GM12878 (cell line): ENCODE measurements at regions not wholly inside any gene's neighbourhood (a gene's known extent, or its start where the extent isn't known, plus 50 kb on each side); places are given as distances from the start of the nearest gene placed in this dataset.

Experiments used
- MYB ChIP-seq: fragments of 150-350 bp; IDR thresholded peaks from 2 replicates; pipeline ENCODE4 v1.6.1; 2014; ENCODE audit warnings: mild to moderate bottlenecking, low read depth, low read length, borderline replicate concordance
- RBBP5 ChIP-seq: fragments of 200-600 bp; sonication (generic); conservative IDR thresholded peaks from 2 replicates; pipeline ENCODE4 v1.6.1; 2016
- RUNX3 ChIP-seq: IDR thresholded peaks from 2 replicates; pipeline ENCODE4 v1.6.1; 2012; ENCODE audit warnings: low read length, inconsistent platforms
- SPI1 ChIP-seq: IDR thresholded peaks from 2 replicates; pipeline ENCODE4 v1.6.1; 2011; ENCODE audit warnings: low read depth, mild to moderate bottlenecking, low read length, moderate library complexity, borderline replicate concordance; ENCODE audit not compliant: insufficient read depth
- SUZ12 ChIP-seq: fragments of 200-600 bp; sonication (generic); IDR thresholded peaks from one replicate; pipeline ENCODE4 v1.6.1; 2018; ENCODE audit warnings: antibody characterized with exemption, mild to moderate bottlenecking; ENCODE audit not compliant: unreplicated experiment
- TAF1 ChIP-seq: IDR thresholded peaks from 2 replicates; pipeline ENCODE4 v1.6.1; 2011; ENCODE audit warnings: mild to moderate bottlenecking, low read depth, low read length, borderline replicate concordance
- TCF12 ChIP-seq: IDR thresholded peaks from 2 replicates; pipeline ENCODE4 v1.6.1; 2011; ENCODE audit warnings: low read depth, mild to moderate bottlenecking, low read length
- YY1 ChIP-seq: IDR thresholded peaks from 2 replicates; pipeline ENCODE4 v1.6.1; 2011; ENCODE audit warnings: low read depth, mild to moderate bottlenecking, low read length
- TF ChIP-seq, protein P1 (sequence below): fragments of 450-650 bp; formaldehyde crosslinking; IDR thresholded peaks from 2 replicates; pipeline ENCODE4 v1.4.0; 2020; ENCODE audit warnings: mild to moderate bottlenecking, moderate library complexity
- TF ChIP-seq, protein P2 (sequence below): IDR thresholded peaks from 2 replicates; pipeline ENCODE4 v1.6.1; 2012; ENCODE audit warnings: improper control_type of control experiment, low read depth, low read length; ENCODE audit not compliant: insufficient replicate concordance
- TF ChIP-seq, protein P3 (sequence below): fragments of 450-650 bp; IDR thresholded peaks from 2 replicates; pipeline ENCODE4 v1.6.1; 2017; ENCODE audit warnings: mild to moderate bottlenecking, moderate library complexity
- TF ChIP-seq, protein P4 (sequence below): fragments of 150-350 bp; IDR thresholded peaks from 2 replicates; pipeline ENCODE4 v1.6.1; 2016; ENCODE audit warnings: low read depth, low read length

DNA sequence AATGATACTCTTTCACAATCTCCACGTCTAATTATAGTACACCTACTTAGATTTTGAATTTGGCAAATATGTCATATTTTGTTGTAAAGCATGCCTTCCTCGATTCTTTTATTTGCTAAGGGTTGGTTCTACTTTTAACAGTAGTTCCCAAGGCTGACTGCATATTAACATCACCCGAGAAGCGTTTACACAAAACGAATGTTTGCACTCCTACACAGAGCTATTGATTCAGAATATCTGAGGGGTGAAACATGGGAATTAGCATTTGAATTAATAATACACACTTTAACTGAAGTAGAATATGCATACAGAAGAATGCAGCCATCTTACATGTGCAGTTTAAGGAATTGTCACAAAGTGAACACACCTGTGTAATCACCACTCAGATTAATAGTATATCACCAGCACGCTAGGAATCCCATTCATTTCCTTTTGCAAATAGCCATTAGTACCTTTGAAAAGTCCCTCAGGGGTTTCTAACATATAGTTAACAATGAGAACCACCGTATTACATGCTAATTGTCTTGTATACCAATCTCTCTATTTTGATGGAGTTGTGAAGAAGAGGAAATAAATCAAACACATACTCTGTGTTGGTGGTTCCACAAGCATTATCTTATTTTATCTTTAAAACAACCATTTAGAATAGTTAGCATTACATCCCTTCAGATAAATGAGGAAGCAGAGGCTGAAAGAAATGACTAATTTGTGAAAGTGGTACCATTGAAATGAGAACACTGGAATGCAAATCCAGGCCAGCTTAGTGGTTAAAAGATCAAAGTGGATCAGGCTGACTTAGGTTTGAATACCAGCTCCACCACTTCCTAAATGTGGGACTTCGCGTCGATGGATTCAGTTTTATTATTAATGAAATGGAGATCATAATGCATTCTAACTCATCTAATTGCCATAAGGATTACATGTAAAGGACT lies 317.6 kb downstream of the HDGFL1 start (continued):
- TF ChIP-seq, protein P1, sequence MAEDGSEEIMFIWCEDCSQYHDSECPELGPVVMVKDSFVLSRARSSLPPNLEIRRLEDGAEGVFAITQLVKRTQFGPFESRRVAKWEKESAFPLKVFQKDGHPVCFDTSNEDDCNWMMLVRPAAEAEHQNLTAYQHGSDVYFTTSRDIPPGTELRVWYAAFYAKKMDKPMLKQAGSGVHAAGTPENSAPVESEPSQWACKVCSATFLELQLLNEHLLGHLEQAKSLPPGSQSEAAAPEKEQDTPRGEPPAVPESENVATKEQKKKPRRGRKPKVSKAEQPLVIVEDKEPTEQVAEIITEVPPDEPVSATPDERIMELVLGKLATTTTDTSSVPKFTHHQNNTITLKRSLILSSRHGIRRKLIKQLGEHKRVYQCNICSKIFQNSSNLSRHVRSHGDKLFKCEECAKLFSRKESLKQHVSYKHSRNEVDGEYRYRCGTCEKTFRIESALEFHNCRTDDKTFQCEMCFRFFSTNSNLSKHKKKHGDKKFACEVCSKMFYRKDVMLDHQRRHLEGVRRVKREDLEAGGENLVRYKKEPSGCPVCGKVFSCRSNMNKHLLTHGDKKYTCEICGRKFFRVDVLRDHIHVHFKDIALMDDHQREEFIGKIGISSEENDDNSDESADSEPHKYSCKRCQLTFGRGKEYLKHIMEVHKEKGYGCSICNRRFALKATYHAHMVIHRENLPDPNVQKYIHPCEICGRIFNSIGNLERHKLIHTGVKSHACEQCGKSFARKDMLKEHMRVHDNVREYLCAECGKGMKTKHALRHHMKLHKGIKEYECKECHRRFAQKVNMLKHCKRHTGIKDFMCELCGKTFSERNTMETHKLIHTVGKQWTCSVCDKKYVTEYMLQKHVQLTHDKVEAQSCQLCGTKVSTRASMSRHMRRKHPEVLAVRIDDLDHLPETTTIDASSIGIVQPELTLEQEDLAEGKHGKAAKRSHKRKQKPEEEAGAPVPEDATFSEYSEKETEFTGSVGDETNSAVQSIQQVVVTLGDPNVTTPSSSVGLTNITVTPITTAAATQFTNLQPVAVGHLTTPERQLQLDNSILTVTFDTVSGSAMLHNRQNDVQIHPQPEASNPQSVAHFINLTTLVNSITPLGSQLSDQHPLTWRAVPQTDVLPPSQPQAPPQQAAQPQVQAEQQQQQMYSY (CRISPR knock-in tag), result no peak
- TF ChIP-seq, protein P2, sequence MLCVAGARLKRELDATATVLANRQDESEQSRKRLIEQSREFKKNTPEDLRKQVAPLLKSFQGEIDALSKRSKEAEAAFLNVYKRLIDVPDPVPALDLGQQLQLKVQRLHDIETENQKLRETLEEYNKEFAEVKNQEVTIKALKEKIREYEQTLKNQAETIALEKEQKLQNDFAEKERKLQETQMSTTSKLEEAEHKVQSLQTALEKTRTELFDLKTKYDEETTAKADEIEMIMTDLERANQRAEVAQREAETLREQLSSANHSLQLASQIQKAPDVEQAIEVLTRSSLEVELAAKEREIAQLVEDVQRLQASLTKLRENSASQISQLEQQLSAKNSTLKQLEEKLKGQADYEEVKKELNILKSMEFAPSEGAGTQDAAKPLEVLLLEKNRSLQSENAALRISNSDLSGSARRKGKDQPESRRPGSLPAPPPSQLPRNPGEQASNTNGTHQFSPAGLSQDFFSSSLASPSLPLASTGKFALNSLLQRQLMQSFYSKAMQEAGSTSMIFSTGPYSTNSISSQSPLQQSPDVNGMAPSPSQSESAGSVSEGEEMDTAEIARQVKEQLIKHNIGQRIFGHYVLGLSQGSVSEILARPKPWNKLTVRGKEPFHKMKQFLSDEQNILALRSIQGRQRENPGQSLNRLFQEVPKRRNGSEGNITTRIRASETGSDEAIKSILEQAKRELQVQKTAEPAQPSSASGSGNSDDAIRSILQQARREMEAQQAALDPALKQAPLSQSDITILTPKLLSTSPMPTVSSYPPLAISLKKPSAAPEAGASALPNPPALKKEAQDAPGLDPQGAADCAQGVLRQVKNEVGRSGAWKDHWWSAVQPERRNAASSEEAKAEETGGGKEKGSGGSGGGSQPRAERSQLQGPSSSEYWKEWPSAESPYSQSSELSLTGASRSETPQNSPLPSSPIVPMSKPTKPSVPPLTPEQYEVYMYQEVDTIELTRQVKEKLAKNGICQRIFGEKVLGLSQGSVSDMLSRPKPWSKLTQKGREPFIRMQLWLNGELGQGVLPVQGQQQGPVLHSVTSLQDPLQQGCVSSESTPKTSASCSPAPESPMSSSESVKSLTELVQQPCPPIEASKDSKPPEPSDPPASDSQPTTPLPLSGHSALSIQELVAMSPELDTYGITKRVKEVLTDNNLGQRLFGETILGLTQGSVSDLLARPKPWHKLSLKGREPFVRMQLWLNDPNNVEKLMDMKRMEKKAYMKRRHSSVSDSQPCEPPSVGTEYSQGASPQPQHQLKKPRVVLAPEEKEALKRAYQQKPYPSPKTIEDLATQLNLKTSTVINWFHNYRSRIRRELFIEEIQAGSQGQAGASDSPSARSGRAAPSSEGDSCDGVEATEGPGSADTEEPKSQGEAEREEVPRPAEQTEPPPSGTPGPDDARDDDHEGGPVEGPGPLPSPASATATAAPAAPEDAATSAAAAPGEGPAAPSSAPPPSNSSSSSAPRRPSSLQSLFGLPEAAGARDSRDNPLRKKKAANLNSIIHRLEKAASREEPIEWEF, result peak; percentile 34
- TF ChIP-seq, protein P3, sequence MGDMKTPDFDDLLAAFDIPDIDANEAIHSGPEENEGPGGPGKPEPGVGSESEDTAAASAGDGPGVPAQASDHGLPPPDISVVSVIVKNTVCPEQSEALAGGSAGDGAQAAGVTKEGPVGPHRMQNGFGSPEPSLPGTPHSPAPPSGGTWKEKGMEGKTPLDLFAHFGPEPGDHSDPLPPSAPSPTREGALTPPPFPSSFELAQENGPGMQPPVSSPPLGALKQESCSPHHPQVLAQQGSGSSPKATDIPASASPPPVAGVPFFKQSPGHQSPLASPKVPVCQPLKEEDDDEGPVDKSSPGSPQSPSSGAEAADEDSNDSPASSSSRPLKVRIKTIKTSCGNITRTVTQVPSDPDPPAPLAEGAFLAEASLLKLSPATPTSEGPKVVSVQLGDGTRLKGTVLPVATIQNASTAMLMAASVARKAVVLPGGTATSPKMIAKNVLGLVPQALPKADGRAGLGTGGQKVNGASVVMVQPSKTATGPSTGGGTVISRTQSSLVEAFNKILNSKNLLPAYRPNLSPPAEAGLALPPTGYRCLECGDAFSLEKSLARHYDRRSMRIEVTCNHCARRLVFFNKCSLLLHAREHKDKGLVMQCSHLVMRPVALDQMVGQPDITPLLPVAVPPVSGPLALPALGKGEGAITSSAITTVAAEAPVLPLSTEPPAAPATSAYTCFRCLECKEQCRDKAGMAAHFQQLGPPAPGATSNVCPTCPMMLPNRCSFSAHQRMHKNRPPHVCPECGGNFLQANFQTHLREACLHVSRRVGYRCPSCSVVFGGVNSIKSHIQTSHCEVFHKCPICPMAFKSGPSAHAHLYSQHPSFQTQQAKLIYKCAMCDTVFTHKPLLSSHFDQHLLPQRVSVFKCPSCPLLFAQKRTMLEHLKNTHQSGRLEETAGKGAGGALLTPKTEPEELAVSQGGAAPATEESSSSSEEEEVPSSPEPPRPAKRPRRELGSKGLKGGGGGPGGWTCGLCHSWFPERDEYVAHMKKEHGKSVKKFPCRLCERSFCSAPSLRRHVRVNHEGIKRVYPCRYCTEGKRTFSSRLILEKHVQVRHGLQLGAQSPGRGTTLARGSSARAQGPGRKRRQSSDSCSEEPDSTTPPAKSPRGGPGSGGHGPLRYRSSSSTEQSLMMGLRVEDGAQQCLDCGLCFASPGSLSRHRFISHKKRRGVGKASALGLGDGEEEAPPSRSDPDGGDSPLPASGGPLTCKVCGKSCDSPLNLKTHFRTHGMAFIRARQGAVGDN, result no peak
- TF ChIP-seq RUNX3 (peak; percentile 87), MYB (no peak), SPI1 (peak; percentile 67), TCF12 (no peak), YY1 (no peak), TAF1 (no peak), RBBP5 (no peak), SUZ12 (no peak)
- TF ChIP-seq, protein P4, sequence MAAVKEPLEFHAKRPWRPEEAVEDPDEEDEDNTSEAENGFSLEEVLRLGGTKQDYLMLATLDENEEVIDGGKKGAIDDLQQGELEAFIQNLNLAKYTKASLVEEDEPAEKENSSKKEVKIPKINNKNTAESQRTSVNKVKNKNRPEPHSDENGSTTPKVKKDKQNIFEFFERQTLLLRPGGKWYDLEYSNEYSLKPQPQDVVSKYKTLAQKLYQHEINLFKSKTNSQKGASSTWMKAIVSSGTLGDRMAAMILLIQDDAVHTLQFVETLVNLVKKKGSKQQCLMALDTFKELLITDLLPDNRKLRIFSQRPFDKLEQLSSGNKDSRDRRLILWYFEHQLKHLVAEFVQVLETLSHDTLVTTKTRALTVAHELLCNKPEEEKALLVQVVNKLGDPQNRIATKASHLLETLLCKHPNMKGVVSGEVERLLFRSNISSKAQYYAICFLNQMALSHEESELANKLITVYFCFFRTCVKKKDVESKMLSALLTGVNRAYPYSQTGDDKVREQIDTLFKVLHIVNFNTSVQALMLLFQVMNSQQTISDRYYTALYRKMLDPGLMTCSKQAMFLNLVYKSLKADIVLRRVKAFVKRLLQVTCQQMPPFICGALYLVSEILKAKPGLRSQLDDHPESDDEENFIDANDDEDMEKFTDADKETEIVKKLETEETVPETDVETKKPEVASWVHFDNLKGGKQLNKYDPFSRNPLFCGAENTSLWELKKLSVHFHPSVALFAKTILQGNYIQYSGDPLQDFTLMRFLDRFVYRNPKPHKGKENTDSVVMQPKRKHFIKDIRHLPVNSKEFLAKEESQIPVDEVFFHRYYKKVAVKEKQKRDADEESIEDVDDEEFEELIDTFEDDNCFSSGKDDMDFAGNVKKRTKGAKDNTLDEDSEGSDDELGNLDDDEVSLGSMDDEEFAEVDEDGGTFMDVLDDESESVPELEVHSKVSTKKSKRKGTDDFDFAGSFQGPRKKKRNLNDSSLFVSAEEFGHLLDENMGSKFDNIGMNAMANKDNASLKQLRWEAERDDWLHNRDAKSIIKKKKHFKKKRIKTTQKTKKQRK, result no peak
